Stimulated activated CD8-positive, alpha-beta memory T cell treated with anti-CD3 and anti-CD28 coated beads, Interleukin-12 subunit alpha, Interleukin-12 subunit beta, amount 100 ng/mL, for 24 hours (primary cell): ENCODE measurements at regions not wholly inside any gene's neighbourhood (a gene's known extent, or its start where the extent isn't known, plus 50 kb on each side); places are given as distances from the start of the nearest gene placed in this dataset.

Experiments
- DNase-seq: peaks from one replicate; pipeline ENCODE4 v3.0.0-alpha.2; 2020; ENCODE audit errors: extremely low read depth

DNA sequence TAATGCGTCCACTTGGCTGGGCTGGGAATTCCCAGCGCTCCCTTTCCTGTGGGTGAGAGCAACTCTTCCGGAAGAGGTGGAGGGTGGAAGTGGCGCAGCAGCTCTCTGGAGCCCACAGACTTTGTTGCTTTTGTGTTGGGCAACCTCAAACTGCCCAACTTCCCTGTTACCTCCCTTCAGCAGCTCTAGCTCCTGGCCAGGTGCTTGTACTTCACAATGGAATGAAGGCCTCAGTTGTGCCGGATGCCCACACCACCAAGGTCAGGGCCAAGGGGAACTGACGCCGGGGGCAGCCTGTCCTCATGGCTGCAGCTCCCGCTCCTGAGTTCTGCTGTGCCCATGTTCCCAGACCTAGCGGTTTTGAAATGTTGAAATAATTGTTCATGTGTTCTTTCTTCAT lies 322.9 kb downstream of the GALR1 start:
- no peak for DNase-seq

DNA sequence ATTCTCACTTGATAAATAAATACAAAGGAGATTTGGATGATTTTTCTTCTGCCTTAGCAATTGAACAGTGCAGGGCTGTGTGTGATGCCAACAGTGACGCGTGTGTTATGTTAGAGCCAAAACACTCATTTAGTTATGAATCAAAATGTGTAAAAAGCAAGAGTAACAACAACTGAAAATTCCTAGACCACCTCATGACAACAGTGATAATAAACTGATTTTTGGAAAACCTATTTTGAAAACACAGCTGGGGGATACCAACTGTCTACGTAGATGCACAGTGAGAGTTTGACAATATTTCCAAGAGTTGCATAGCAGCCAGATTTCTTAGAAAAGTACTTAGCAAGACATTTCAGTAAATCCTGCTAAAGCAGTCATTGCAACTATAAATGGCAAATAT lies 323.9 kb downstream of the GALR1 start:
- DNase-seq: no peak

DNA sequence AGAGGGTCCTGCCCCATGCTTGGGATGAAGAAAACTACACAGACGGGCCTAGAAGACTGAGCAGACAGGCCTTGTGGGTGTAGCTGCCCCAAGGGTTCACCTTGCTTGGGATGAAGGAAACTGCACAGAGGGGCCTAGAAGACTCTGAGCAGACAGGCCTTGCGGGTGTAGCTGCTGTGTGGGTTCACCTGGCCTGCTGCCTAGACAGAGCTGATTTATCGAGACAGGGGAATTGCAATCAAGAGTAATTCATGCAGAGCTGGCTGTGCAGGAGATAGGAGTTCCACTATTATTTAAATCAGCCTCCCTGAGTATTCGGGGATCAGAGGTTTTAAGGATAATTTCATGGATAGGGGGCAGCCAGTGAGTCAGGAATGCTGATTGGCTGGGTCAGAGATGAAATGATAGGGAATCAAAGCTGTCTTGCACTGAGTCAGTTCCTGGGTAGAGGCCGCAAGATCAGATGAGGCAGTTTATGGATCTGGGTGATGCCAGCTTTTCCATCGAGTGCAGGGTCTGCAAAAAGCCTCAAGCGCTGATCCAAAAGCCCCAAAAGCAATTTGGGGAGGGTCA lies 341.4 kb downstream of the GALR1 start:
- no peak for DNase-seq

DNA sequence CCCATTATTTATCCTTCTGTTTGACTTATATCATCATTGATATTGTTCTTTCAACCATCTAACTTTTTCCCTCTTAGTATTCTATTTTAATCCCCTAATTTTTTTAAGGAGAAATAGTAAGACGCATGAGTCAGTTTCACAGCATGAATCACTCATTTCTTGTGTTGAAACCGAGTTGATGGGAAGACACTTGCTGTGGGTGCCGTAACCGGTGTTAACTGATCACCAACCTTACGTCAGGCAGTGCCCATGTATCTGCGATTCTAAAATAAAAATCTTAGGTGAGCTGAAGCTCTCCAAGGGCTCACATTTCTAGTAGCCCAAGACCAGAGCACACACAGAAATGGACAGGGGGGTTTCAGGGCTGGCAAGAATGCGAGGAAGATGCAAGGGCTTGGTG lies 348.1 kb downstream of the GALR1 start:
- no peak for DNase-seq

DNA sequence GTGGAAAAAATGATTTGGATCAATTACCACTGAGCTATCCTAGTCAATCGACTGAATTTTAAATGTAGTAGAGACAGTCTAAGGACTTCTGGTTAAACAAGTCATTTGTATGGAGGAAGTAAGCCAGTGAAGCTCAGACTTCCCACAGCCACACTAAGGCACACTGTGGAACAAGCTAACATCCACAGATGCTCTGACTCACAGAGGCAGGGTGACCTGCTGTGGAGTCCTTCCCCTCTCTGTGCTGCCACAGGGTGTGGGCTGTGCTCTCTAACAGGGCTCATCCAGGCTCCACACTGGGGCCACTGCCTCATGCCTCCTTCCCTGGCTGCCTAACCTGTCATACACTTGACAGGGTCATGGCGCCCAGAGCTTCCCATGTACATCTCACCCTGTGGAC lies 351.0 kb downstream of the GALR1 start:
- no peak for DNase-seq

DNA sequence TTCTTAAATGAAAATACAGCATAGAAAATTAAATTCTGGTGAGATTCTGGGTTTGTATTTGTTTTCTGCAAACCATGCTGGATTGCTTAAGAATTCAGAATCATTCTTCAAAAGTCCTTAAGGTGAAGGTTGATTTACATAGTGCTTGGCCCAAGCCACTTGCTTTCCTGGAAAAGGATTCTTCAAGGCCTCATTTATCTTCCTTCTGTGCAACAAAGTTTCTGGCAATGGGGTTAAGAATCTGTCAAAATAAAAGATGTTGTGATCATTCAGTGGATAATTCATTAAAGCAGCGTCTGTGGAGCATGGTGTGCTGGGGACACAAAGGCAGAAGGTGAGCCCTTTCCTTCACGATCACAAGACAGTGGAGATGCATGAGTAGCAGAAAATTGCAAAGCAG lies 351.9 kb downstream of the GALR1 start:
- DNase-seq: no peak

DNA sequence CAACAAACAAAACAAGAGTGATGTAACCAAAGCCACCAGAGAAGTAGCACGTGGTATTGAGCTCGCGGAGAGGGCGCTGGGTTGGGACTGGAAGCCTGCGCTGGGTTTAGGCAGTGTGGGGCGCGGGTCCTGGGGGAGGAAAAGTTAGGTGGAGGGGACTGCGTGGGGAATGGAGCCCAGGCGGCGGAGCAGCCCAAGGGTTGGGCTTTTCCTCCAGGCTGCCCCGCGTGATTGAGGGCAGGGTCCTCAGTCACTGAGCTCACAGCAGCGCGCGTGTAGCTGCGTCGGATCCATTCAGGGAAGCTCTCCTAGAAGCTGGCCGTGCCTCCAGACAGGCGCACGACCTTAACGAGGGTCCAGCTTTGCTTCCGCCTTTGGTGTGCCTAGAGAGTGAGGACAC lies 357.4 kb downstream of the GALR1 start:
- no peak for DNase-seq

DNA sequence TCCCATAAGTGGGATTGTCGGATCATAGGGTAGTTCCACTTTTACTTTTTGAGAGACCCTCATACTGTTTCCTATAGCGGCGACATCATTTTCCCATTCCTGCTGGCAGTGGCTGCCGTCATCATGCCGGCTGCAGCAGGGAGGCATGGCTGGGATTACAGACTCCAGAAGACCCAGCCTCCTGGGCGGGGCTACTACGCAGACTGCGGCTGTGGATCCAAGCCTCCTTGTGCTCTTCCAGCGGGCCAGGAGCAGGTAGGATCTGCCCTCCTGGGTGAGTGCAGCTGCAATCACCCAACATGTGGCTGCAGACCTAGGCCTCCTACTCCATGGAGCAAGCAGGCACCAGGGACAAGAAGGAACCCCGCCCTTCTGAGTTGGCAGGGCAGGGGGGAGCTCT lies 359.2 kb downstream of the GALR1 start:
- no peak for DNase-seq

DNA sequence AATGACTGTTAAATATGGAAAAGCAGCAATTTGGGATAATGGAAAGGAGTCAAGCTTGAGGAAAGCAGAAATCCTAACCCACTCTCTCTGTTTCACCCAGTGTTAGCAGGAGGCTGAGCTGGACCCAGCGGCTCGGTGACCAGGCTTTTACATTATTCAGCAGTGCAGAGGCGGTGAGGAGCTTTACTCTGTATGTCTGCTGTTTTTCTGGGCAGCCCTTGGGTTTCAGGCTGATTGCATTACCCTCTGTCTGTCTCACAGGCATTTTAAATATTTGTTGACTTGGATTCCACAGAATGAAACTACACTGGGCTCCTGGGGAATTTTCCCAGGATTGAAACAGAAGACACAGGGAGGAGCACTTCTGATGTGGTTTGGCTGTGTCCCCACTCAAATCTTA lies 368.0 kb downstream of the GALR1 start:
- no peak for DNase-seq

DNA sequence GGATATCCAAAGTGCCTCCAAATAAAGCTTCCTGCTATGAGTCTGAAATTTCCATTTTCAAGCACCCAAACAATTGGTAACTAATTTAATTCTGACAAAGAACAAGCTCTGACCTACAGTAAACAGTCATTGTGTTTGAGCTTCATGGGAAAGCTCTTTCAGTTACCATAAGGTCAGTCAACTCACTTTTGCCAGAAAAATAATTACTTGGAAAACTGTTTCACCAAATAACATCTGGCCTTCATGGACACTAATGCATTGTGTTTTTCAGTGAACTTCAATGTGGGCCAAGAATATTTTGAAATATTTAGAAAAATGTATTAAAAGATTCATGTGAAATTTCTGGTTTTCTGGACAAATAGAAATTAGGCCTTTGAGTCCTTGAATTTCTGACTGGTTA lies 369.9 kb downstream of the GALR1 start:
- no peak for DNase-seq

DNA sequence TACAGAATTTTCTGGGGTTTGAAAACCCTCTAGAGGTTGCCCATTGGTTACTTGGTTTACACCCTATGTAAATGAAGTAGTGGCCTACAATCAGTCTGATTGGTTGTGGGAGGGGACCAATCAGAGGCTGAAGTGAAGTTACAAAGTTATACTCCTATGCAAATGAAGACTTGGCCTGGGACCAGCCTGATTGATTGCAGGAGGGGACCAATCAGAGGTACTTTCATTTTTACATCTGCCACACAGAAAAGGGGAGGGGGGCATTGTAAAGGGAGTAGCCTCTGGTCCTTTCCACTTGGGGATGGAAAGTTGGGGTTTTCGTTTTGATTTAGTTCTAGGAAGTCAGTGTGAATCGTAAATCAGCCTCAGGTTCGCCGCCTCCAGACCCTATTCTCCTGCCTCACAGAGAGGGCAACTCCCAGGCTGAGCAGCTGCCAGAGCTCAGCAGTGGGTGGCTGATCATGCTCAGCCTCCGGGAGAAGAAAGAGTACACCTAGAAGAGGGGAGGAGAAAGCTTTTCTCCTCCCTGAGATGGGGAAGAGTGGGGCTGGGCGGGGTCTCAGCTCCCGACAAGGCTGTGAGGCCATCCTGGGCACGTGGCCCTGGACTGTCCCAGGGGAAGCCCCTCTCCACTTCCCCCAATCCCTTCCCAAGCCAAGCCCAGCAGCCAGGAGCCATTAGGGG lies 372.5 kb downstream of the GALR1 start:
- DNase-seq: no peak

DNA sequence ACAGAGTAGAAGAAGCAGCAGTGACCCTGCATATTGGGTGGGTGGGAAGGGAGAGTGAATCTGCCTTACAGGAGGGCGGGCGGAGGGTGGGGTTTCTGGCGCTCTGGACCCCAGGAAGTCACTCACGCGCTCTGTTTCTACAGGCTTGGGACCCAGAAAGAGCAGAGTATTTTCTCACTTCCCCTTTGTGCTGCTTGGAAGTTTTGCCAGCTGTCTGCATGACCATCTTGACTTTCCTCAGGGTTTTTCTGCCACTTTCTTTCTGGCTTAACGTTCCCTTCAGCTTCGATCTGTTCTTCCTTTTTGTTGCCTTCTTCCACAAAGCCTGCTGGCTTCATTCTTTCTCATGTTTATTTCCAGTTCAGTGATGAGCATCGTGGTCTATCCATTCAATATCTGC lies 383.1 kb downstream of the GALR1 start:
- DNase-seq: no peak

DNA sequence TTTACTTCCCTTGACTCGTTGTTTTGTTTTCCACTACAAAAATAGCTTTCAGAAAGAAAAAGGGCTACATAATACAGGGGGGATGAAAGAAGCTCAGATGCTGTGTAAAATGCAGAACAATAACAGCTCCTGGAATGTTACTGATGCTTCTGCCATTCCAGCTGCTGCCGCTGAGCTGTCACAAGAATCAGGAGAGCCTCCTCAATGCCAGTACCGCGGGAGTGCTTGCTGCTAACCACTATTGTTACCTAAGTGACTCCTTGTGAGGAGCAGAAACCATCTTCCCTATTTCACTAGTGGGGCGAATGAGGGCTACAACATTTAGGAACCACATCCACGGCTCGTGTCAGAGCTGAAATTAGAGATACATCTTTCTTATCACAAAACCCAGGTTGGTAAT lies 384.8 kb downstream of the GALR1 start:
- no peak for DNase-seq

DNA sequence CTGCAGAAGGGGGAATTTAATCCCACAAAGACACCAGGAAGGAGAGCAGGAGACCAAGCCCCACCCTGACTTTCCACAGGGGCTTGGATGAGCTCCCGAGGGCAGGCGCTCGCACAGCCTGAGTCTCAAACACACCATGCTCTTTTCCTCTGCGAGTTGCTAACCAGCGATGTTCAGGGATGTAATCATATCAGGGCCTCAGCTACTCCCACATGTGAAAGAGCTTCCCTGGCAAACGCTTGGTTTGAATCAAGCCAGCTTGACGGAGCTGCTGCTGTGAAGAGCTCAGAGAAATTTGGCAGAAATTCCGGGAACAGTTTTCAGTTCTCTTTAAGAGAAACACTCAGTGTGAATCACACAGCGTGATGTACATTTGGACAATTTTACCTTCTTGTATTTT lies 385.8 kb downstream of the GALR1 start:
- DNase-seq: no peak

DNA sequence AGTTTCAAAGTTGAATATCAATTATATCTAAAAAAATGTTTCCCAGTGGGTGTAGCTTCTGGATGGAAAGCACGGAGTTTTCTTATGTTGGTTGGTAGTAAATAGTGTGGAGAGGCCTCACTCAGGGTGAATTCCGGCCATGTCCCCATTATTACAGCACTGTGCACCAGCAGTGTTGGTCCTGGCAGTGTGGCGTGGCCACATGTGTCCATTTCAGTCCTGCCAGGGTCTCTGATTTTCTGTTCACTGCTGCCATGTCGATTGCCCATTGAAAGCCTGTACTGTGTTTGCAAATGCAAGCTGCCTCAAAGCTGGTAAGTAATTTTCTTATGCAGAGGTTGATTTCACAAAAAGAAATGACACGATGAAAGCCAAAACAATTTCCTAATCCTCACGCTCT lies 386.2 kb downstream of the GALR1 start:
- no peak for DNase-seq

DNA sequence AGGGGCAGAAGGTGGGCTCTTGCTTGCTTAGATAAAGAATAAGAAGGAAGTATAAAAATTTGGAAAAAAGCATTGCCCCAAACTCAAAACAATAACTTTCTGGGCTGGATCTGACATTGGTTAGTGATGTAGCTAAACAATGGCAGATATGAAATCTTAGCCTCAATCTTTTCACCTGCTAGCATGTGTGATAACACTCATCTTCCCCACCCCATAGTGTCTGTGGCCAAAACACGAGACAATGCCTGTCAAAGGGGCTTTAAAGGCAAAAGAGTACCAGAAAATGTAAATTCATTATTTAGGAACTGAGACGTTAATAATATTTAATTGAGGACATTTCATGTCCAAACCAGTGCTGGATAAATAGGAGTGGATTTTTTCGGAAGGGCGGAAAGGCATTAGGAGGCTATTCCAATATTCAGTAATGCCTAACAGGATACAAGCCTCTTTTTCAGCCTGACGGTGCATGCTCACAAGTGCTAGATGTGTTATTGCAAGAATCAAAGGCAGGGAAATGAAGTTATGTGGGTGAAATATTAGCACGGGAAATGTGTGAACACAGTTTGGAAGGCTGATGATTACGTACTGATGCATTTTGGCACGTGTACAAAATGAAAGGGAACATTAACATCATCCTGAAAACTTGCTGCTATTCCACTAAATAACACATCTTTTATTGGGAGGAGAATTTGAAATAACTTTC lies 395.7 kb downstream of the GALR1 start:
- no peak for DNase-seq

DNA sequence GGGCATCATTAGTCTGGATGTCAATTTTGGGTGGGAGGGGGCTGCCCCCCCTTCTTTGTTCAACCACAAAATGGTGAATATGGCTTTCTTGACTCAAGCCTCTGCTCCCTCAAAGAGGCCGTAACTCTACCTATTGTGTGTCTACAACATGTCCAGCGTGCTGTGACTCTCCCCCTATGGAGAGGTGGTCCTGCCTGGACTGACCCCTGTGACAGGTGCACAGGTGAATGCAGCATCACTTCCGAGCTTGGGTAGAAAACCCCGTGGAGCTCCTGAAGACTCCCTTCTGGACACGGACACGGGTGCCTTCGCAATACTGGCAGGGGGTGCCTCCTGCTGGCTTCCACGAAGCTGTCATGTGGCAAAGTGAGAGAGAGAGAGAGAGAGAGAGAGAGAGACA lies 397.8 kb downstream of the GALR1 start:
- no peak for DNase-seq

DNA sequence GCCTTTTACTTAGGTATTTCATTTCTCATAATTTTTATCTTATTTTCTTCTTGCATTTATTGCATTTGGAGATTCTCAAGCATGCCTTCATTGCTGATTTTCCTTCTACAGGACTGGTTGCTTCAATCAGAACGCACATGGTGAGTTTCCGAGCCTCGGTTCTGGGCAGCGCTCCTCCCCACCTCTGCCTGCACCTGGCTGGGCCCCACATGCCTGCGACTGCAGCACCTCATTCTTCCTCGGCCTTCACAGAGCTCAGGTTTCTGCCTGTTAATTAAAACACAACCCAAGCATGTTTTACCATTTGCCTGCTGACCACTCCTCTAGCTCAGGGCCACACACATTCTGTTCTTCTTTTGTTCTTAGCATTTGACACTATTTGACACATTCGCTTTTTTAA lies 398.8 kb downstream of the GALR1 start:
- no peak for DNase-seq

DNA sequence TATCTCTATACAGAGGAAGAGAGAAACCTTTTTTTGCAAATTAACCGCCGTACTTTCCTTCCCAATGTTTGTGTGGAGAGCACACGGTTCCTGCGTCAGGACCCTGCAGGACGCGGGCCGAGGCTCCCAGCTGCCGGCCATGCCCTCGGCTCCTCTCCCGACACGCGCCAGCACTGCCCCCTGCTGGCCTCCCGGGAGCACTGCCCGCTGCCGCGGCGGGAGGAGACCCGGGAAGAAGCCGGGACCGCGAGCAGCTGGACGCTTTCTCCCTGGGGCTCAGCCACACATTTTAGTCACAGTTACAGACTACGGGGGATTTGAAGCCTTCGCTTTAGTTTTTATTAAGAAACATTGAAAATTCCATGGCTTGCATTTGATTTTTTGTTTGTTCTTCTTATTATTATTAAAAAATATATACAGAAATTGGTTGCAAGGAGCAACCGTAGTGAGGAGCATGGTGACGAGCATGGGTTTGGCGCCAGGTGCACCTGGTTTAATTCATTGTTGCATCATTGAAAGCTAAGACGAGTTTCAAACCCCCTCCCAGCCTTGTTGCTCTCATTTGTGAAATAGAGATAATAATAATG lies 401.2 kb downstream of the GALR1 start:
- peak; percentile 16 for DNase-seq

DNA sequence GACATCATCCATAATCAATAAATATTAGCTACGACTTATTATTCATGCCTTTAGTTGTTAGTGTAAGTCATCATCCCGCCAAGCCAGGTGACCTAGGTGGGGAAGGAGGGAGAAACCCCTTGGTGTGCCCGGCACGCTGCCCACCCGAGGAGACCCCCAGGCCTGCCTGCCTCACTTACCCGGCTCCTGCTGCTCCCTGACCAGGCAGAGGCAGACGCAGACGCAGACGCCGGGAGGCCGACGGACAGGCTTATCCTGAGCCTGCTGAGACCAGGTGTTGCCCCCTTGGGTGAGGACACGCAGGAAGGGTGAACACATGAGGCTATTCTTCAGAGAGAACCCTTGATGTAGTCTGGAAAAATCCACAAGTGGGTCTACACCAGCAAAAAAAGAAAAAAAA lies 401.8 kb downstream of the GALR1 start:
- no peak for DNase-seq

DNA sequence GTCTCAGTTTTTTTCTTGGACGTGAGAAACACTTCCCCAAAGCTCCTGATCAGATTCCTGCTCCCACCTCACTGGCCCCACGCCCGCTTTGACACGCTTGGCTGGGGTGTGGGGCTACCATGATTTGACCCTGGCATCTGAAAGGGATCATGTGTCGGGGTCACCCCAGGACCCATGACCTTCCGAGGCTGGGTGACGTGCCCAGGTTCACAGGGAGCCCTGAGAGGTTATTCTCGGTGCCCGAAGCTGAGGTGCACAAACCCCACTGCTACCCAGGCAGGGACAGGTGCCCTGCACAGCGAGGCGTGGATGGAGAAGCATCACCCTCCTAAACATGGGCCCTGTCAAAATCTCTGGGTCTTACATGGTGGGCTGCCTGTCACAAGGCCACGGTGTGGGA lies 404.1 kb downstream of the GALR1 start:
- DNase-seq: no peak

DNA sequence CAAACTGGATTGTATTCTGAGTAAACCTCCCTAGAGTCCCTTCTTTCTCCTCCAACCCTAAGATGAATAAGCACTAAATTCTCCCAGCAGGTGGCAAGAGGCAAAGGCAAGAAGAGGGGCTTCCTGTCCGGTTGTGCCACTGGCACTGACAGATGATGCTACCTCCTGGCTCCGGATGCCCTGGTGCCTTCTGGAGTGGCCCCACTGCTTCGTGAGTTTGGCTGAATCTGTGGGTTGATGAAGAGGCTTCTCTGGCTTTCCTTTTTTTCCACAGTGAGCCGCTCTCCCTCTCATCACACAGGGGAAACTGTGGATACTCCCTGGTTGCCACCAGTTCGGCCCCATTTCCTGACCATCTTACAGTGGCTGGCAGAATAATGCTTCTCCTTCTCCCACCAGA lies 404.7 kb downstream of the GALR1 start:
- no peak for DNase-seq

DNA sequence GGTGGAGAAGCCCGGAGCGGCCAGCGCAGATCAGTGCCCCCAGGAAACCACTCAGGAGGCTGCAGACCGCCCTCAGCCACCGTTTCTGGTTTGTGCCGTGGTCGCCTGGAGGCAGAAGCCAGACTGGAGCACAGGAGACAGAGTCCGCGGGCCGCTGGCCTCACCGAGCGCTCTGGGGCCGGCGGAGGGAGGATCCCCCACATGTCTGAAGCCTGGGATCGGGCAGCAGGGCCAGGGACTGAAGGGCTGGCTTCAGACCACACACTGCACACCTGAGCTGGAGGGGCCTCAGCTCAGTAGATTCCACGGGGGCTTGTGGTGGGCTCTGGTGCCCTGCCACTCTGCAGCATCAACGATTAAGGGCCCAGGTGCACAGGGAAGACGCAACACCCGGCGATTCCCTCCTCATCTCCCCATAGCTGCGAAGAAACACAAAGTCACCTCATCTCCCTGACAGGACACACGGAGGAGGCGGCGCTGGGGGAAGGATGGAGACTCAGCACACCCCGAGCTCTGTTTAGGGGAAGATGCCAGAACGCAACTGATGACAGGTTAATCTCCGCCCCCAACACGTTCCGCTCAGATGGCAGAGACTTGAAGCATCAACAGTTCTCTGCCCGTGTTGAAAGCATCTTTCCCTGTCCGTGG lies 408.1 kb downstream of the GALR1 start:
- no peak for DNase-seq
